ENCODE measurements at regions not wholly inside any gene's neighbourhood (a gene's known extent, or its start where the extent isn't known, plus 50 kb on each side); places are given as distances from the start of the nearest gene placed in this dataset.

DNA sequence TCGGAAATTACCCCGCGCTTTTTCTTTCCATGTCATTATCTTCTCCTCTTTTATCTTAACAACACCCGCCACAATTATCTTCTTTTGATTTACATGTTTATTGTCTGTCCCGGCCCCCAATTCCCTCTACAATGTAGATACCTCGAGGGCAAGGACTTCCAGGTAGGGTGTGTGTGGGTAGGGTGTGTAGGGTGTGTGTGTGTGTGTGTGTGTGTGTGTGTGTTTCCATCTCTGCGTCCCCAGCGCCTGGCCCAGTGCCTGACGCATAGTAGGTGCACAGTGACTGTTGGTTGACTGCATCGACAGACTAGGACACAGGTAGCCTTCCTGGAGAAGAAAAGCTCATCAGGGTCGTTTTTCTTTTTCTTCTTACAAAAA is 103.1 kb downstream of the UCHL1 start:
- no peak for DNase-seq (ENCODE audit: low spot score)

GRCh38 chr4:41360214-41360920 is 103.6 kb downstream of the UCHL1 start:
- no peak for DNase-seq (ENCODE audit: low spot score)

DNA sequence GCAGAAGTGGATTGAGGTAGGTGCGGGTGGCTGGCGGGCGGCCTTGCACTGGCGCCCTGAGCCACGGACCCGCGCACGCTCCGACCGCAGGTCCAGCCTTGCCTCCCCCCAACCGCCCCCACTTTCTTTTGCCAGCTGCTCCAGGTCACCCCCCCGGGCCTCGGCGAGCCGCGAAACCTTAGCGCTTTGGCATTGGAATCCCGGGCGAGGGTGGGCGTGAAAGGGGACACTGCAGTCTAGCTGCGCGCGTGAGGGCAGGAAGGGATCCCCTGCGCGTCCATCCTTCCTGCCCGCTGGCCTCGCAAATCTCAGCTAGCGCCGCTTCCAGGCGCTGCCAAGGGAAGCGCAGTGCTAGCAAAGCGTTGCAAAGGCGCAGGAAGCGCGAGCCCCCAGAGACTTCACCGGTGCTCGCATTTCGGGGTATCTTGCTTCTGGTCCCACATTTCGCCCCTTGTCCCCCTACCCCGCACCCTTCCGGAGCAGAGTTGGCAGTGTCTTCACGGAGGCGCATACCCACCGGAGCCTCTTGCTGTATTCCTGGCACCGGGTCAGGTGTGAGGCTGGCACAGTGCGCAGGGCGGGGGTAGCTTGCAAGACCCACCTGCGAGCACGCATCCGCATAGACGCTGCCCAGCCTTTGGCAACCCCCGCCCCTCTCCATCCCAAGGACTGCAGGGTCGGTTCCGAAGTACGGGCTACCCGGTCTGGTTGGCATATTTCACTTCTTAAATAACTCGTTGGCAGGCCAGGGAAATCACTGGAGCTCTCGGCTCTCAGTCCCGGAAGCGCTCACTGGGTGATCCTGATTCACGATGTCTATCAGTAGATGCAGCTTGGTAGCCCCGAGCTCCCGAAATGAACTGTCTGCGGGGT is 104.4 kb downstream of the UCHL1 start:
- no peak for DNase-seq (ENCODE audit: low spot score)

- no peak for DNase-seq (ENCODE audit: low spot score)
Measured at GRCh38 chr4:41361794-41362526, 105.2 kb downstream of the UCHL1 start.

- no peak for DNase-seq (ENCODE audit: low spot score)
Measured at GRCh38 chr4:41362621-41363383, 106.1 kb downstream of the UCHL1 start.

GRCh38 chr4:41363384-41363981 is 106.8 kb downstream of the UCHL1 start:
- no peak for DNase-seq (ENCODE audit: low spot score)

DNA sequence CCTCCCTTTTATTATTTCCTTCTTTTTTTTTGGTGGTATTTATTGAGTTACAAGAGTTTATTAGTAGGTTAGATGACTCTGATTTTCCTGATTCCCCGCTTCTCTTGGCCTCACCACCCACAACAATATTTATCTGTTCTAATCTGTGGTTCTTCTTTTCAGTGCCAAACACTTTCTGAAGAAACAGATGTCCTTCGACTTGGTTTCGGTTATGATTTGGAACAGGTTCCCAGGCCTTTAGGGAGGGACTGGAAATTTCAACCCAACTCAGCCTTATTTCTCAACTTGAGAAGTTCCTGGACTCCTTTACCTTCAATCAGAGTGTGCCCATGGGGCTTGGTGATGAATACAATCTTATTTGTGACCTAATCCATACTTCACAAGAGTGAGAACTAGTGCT is 108.1 kb downstream of the UCHL1 start:
- DNase-seq (ENCODE audit: low spot score): no peak

GRCh38 chr4:41365681-41366080 is 109.0 kb downstream of the UCHL1 start:
- DNase-seq (ENCODE audit: low spot score): no peak

GRCh38 chr4:41366911-41367517 is 110.3 kb downstream of the UCHL1 start:
- no peak for DNase-seq (ENCODE audit: low spot score)

DNA sequence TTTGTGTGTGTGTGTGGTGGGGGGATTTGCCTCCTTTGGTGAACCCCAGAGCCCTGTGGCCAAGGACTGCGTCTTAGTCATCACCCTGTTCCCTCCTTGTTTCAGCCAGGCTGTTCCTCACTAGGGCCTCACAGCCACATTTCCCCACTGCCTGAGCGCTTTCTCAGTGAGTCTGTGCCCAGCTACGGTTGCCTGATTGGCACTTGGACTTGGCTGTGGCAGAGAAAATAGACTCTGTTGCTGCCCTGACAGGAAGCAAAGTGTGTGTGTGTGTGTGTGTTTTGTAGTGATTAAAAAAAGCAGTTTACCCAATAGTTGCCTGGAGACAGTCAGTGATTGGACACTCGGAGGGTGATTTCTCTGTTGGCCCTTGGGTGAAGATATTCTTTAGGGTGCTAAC is 113.0 kb downstream of the UCHL1 start:
- no peak for DNase-seq (ENCODE audit: low spot score)

GRCh38 chr4:41373221-41373620 is 116.5 kb downstream of the UCHL1 start:
- no peak for DNase-seq (ENCODE audit: low spot score)

DNA sequence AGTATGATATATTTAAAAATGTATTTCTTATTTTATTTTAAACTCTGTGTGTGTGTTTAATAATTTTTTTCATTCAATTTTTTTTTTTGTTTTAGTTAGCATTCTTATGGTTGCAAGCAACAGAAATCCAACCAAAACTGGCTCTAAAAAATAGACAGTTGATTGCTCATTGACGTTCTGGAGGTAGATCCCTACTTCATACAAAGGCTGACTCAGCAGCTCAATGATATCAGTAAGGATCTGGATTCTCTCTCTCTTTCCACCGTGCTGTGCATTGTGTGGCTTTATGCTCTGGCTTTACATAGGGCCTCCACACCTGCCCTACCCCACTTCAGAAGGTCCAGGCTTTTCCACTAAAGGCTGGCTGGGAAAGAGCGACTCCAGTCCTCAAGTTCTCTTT is 117.8 kb downstream of the UCHL1 start:
- DNase-seq (ENCODE audit: low spot score): no peak

DNA sequence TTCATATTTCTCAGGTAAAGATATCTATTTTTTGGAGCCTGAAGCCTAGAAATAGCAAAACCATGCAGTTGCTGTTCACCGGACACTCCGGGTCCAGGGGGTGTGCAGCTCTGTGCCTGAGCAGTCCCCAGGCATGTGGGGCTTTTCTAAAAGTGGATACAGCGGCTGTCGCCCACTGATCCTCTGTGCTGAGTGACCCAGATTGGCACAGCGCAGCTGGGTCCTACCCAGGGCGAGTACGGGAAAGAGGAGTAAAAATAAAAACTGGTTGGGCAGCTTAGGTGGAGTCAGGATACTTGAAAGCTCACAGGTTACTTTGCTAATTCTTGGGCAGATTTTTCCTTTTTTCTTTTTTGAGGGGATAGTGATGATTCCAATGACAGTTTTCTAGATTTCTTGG is 118.8 kb downstream of the UCHL1 start:
- DNase-seq (ENCODE audit: low spot score): no peak

DNA sequence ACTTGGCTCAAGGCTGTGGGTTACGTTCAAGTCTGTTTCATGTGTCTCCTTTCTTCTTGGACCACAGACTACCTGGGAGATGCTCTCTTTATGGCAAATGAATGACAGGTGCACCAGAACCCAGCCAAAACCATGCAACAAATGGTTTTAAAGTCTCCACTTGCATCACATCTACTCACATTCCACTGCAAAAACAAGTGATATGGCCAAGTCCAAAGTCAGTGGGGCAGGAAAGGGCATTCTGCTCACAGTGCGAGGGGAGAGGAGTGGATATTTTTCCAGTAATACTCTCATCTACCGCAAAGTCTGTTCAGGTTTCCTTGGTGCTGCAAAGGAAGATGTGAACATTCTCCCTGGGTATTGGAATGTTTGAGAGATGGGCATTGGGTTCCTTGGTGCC is 120.5 kb downstream of the UCHL1 start:
- DNase-seq (ENCODE audit: low spot score): no peak

- DNase-seq (ENCODE audit: low spot score): no peak
Measured at GRCh38 chr4:41379230-41379629, 122.5 kb downstream of the UCHL1 start.

GRCh38 chr4:41380511-41381157 is 123.9 kb downstream of the UCHL1 start:
- no peak for DNase-seq (ENCODE audit: low spot score)

- DNase-seq (ENCODE audit: low spot score): no peak
Measured at GRCh38 chr4:41381384-41381783, 124.7 kb downstream of the UCHL1 start.

- DNase-seq (ENCODE audit: low spot score): no peak
Measured at GRCh38 chr4:41384992-41385391, 128.3 kb downstream of the UCHL1 start.

DNA sequence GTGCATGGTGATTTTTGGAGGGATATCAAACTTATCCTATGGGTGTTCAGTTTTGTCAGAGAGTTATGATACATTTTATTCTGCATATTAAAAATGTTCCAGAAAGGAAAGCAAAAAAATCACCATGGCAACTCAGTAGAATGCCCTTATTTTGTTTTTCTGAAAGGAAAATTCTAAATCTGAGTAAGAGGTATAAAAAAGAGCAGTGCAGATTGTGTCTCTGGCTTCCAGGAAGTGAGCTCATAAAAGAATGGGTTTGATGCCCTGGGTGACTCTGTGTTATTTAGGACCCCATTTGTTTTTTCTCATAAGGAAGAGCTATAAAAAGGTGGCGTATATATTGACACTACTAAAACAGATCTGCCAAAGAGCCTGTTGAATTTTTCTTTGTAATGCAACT is 128.8 kb downstream of the UCHL1 start:
- DNase-seq (ENCODE audit: low spot score): no peak

DNA sequence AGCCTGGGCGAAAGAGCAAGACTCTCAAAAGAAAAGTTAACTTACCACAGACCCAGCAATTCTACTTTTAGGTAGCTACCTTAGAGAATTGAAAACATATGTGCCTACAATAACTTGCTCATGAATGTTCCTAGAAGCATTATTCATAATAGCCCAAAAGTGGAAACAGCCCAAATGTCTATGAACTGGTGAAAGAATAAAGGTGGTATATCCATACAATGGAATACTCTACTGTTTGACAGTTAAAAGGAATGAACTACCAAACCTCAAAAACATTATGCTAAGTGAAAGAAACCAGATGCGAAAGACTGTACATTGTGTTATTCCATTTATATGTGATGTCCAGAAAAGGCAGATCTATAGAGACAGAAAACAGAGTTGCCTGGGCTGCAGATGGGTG is 131.4 kb downstream of the UCHL1 start:
- DNase-seq (ENCODE audit: low spot score): no peak

DNA sequence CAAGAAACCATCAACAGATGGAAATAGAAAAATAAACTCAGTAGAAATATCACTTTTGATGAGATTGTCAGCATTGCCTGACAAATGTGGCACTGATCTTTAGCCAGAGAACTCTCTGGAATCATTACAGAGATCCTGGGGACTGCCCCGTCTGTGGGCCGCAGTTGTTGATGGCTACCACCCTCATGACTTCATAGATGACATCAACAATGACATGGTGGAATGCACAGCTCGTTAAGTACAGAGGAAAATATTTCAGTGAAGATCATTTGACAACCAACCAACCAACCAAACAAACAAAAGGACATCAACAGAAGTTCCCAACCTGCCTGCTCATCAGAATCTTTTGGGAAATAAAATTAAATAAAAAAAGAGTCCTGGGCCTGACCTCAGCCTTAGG is 132.6 kb downstream of the UCHL1 start:
- no peak for DNase-seq (ENCODE audit: low spot score)
